ENCODE measurements at regions not wholly inside any gene's neighbourhood (a gene's known extent, or its start where the extent isn't known, plus 50 kb on each side); places are given as distances from the start of the nearest gene placed in this dataset.

DNA sequence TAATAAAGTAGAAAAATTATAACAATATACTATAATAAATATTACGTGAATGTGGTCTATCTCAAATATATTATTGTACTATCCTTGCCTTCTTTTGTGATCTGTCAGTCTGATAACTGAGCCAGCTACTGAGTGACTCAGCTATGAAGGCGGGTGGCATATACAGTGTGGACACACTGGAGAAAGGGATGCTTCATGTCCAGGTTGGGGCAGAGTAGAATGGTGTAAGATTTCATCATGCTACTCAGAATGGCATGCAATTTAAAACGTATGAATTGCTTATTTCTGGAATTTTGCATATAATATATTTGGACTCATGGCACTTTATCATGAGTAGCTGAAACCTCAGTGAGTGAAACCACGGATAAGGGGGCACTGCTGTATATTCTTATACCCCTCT, 172.9 kb upstream of the TBC1D5 start:
- TF ChIP-seq CREB1 (IDR thresholded peaks at IDR 0.05; ENCODE audit: low read depth) (no peak), TAF1 (IDR thresholded peaks at IDR 0.05; ENCODE audit: low read depth) (no peak), EGR1 (IDR thresholded peaks at IDR 0.05) (no peak), ZBTB7A (IDR thresholded peaks at IDR 0.05; ENCODE audit: low read depth) (no peak), FOXM1 (IDR thresholded peaks at IDR 0.05; ENCODE audit: borderline replicate concordance, low read depth) (no peak), YY1 (IDR thresholded peaks at IDR 0.05; ENCODE audit: low read depth) (no peak), CEBPB (IDR thresholded peaks at IDR 0.05) (no peak), TCF12 (IDR thresholded peaks at IDR 0.05; ENCODE audit: low read depth) (no peak), EP300 (IDR thresholded peaks at IDR 0.05; ENCODE audit: borderline replicate concordance) (no peak), TEAD4 (IDR thresholded peaks at IDR 0.05) (no peak), NFIC (IDR thresholded peaks at IDR 0.05) (no peak), RAD21 (IDR thresholded peaks at IDR 0.05; ENCODE audit: low read depth) (no peak)
- TF ChIP-seq, protein P1, sequence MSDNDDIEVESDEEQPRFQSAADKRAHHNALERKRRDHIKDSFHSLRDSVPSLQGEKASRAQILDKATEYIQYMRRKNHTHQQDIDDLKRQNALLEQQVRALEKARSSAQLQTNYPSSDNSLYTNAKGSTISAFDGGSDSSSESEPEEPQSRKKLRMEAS (IDR thresholded peaks at IDR 0.05) = no peak
- TF ChIP-seq, protein P2, sequence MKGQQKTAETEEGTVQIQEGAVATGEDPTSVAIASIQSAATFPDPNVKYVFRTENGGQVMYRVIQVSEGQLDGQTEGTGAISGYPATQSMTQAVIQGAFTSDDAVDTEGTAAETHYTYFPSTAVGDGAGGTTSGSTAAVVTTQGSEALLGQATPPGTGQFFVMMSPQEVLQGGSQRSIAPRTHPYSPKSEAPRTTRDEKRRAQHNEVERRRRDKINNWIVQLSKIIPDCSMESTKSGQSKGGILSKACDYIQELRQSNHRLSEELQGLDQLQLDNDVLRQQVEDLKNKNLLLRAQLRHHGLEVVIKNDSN (IDR thresholded peaks at IDR 0.05) = no peak
- TF ChIP-seq, protein P3, sequence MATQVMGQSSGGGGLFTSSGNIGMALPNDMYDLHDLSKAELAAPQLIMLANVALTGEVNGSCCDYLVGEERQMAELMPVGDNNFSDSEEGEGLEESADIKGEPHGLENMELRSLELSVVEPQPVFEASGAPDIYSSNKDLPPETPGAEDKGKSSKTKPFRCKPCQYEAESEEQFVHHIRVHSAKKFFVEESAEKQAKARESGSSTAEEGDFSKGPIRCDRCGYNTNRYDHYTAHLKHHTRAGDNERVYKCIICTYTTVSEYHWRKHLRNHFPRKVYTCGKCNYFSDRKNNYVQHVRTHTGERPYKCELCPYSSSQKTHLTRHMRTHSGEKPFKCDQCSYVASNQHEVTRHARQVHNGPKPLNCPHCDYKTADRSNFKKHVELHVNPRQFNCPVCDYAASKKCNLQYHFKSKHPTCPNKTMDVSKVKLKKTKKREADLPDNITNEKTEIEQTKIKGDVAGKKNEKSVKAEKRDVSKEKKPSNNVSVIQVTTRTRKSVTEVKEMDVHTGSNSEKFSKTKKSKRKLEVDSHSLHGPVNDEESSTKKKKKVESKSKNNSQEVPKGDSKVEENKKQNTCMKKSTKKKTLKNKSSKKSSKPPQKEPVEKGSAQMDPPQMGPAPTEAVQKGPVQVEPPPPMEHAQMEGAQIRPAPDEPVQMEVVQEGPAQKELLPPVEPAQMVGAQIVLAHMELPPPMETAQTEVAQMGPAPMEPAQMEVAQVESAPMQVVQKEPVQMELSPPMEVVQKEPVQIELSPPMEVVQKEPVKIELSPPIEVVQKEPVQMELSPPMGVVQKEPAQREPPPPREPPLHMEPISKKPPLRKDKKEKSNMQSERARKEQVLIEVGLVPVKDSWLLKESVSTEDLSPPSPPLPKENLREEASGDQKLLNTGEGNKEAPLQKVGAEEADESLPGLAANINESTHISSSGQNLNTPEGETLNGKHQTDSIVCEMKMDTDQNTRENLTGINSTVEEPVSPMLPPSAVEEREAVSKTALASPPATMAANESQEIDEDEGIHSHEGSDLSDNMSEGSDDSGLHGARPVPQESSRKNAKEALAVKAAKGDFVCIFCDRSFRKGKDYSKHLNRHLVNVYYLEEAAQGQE (IDR thresholded peaks at IDR 0.05; ENCODE audit: low read depth) = no peak

DNA sequence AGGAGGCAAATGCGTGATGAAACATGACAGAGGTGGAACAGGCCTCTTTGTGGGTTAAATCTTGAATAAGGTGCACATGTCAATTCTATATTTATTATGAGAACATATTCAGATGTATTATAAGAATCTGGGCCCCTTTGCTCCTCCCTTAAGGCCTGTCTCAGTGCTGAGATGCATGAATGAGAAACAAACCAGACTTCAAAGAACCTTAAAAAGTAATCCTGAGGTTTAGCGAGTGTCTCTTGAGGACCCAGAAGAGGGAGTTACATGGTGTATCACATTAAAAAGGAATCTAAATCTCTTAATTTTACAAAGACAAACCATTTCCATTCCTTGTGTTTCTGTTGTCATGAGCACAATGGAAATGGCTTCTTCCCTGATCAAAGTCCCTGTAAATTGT, 170.9 kb upstream of the TBC1D5 start:
- TF ChIP-seq, protein P2 (IDR thresholded peaks at IDR 0.05) = no peak
- TF ChIP-seq YY1 (IDR thresholded peaks at IDR 0.05; ENCODE audit: low read depth) (no peak), RAD21 (IDR thresholded peaks at IDR 0.05; ENCODE audit: low read depth) (no peak), FOXM1 (IDR thresholded peaks at IDR 0.05; ENCODE audit: borderline replicate concordance, low read depth) (no peak)
- TF ChIP-seq, protein P3 (IDR thresholded peaks at IDR 0.05; ENCODE audit: low read depth) = no peak

DNA sequence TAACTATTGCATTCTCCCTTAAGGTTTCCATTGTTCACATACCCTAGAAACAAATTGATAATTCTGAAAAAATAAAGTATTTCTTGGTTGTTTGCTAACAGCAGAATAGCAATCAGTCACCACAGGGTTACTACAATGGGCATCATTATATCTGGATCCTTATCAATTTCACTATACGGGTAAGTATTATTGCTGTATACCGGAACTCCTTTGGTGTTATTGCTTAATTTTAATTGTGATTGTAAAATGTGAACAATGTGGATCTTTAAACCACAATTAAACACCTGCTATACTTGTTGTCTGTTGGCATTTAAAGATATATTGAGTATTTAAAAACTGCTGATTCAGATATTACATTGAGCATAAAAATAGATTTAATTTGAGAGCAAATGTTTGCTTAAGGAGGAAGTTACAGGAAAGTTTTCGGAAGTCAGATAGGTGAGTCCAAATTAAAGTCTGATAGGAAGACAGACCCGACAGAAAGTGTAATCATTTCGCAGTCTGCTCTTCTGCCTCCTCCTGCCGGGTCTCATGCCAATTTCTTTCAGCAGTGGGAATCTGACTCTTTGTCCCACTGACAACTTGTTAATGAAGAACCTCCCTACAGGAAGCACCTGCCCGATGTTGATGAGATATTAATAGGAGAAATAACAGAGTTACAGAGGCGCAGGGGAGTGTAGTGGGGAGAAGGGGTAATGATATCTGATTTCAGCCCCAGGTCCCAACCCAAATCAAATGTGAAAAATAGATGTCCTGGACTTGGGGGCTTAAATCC, 169.7 kb upstream of the TBC1D5 start:
- no peak for TF ChIP-seq CEBPB (IDR thresholded peaks at IDR 0.05)
- TF ChIP-seq, protein P2 (IDR thresholded peaks at IDR 0.05) = no peak
- TF ChIP-seq, protein P3 (IDR thresholded peaks at IDR 0.05; ENCODE audit: low read depth) = no peak
- TF ChIP-seq, protein P1 (IDR thresholded peaks at IDR 0.05) = no peak
- TF ChIP-seq TAF1 (IDR thresholded peaks at IDR 0.05; ENCODE audit: low read depth) = no peak
- no peak for TF ChIP-seq FOXM1 (IDR thresholded peaks at IDR 0.05; ENCODE audit: borderline replicate concordance, low read depth)
- no peak for TF ChIP-seq RAD21 (IDR thresholded peaks at IDR 0.05; ENCODE audit: low read depth)
- no peak for TF ChIP-seq ZBTB7A (IDR thresholded peaks at IDR 0.05; ENCODE audit: low read depth)
- TF ChIP-seq TCF12 (IDR thresholded peaks at IDR 0.05; ENCODE audit: low read depth) = no peak
- no peak for TF ChIP-seq CREB1 (IDR thresholded peaks at IDR 0.05; ENCODE audit: low read depth)
- no peak for TF ChIP-seq TEAD4 (IDR thresholded peaks at IDR 0.05)
- TF ChIP-seq NFIC (IDR thresholded peaks at IDR 0.05) = no peak
- TF ChIP-seq EP300 (IDR thresholded peaks at IDR 0.05; ENCODE audit: borderline replicate concordance) = no peak
- no peak for TF ChIP-seq EGR1 (IDR thresholded peaks at IDR 0.05)
- TF ChIP-seq YY1 (IDR thresholded peaks at IDR 0.05; ENCODE audit: low read depth) = no peak

- no peak for TF ChIP-seq RAD21 (IDR thresholded peaks at IDR 0.05; ENCODE audit: low read depth)
- TF ChIP-seq, protein P1 (IDR thresholded peaks at IDR 0.05) = no peak
- TF ChIP-seq FOXM1 (IDR thresholded peaks at IDR 0.05; ENCODE audit: borderline replicate concordance, low read depth) = no peak
- no peak for TF ChIP-seq TEAD4 (IDR thresholded peaks at IDR 0.05)
- no peak for TF ChIP-seq NFIC (IDR thresholded peaks at IDR 0.05)
- TF ChIP-seq CREB1 (IDR thresholded peaks at IDR 0.05; ENCODE audit: low read depth) = no peak
Observed at GRCh38 chr3:17910922-17911321, 168.5 kb upstream of the TBC1D5 start.

Measured in Ishikawa (cell line).